ENCODE measurements at regions not wholly inside any gene's neighbourhood (a gene's known extent, or its start where the extent isn't known, plus 50 kb on each side); places are given as distances from the start of the nearest gene placed in this dataset.

- no peak for FAIRE-seq
- no peak for DNase-seq
- Histone ChIP-seq H3K36me3 (no peaks in the 10 kb centered on the region), H3K4me1 (peaks cover 0 to 12% (median 0%) of the 10 kb centered on the region in 3 donors), H3K9me3 (no peaks in the 10 kb centered on the region), H3K4me3 (no peak overlapping the region), H3K27me3 (no peaks in the 10 kb centered on the region), H3K27ac (no peak overlapping the region)
- ATAC-seq: no peak
- intact Hi-C loops (cut with DNase I): no loop called here
- TF ChIP-seq CTCF (IDR thresholded peaks at IDR 0.05): no peak
- WGBS, 2 donors: 96 to 100% methylated on average over 2 of the region's 2 CpGs
These were observed 128.8 kb downstream of the EDN1 start for GRCh38 chr6:12418946-12419345.

- no peak overlapping the region for H3K27ac ChIP-seq
- FAIRE-seq (peak; percentile 56), ATAC-seq (peak in 2 of 4 donors; percentile 73 to 90), DNase-seq (no peak)
- no peaks in the 10 kb centered on the region for H3K36me3 ChIP-seq
- H3K9me3 ChIP-seq: no peaks in the 10 kb centered on the region
- 33 to 57% methylated on average over 3 of the region's 3 CpGs for WGBS, 2 donors
- TF ChIP-seq CTCF (IDR thresholded peaks at IDR 0.05): no peak
- intact Hi-C loops (cut with DNase I): no loop called here
- no peaks in the 10 kb centered on the region for H3K27me3 ChIP-seq
- peaks cover 0 to 12% (median 0%) of the 10 kb centered on the region in 3 donors for H3K4me1 ChIP-seq
- H3K4me3 ChIP-seq: no peak overlapping the region
These were observed 129.6 kb downstream of the EDN1 start for GRCh38 chr6:12419631-12420272.

GRCh38 chr6:12420626-12421025, 130.5 kb downstream of the EDN1 start:
- TF ChIP-seq CTCF (IDR thresholded peaks at IDR 0.05): no peak
- no peak overlapping the region for H3K27ac ChIP-seq
- DNase-seq (no peak), ATAC-seq (no peak), FAIRE-seq (no peak)
- peaks cover 0 to 11% (median 0%) of the 10 kb centered on the region in 3 donors for H3K4me1 ChIP-seq
- H3K4me3 ChIP-seq: no peak overlapping the region
- intact Hi-C loops (cut with DNase I): no loop called here
- H3K27me3 ChIP-seq: no peaks in the 10 kb centered on the region
- no peaks in the 10 kb centered on the region for H3K36me3 ChIP-seq
- WGBS, 2 donors: 86 to 87% methylated on average over 5 of the region's 5 CpGs
- H3K9me3 ChIP-seq: no peaks in the 10 kb centered on the region

GRCh38 chr6:12421596-12421995, 131.4 kb downstream of the EDN1 start:
- WGBS, 2 donors: 84 to 100% methylated on average over 1 of the region's 1 CpG
- Histone ChIP-seq H3K36me3 (no peaks in the 10 kb centered on the region), H3K4me3 (no peak overlapping the region), H3K9me3 (no peaks in the 10 kb centered on the region), H3K4me1 (peaks cover 0 to 6% (median 0%) of the 10 kb centered on the region in 3 donors), H3K27ac (no peak overlapping the region), H3K27me3 (no peaks in the 10 kb centered on the region)
- FAIRE-seq: no peak
- no peak for DNase-seq
- no peak for ATAC-seq
- intact Hi-C loops (cut with DNase I): no loop called here
- TF ChIP-seq CTCF (IDR thresholded peaks at IDR 0.05): no peak

- ATAC-seq: no peak
- 90 to 92% methylated on average over 8 of the region's 8 CpGs for WGBS, 2 donors
These were observed 132.7 kb downstream of the EDN1 start for GRCh38 chr6:12422848-12423247.

More at GRCh38 chr6:12422848-12423247, 132.7 kb downstream of the EDN1 start:
- no peak for TF ChIP-seq CTCF (IDR thresholded peaks at IDR 0.05)
- H3K9me3 ChIP-seq: no peaks in the 10 kb centered on the region
- no peak for DNase-seq
- no peak overlapping the region for H3K27ac ChIP-seq
- intact Hi-C loops (cut with DNase I): no loop called here
- no peaks in the 10 kb centered on the region for H3K36me3 ChIP-seq
- FAIRE-seq: no peak
- no peaks in the 10 kb centered on the region for H3K27me3 ChIP-seq
- peaks cover 0 to 6% (median 0%) of the 10 kb centered on the region in 3 donors for H3K4me1 ChIP-seq
- no peak overlapping the region for H3K4me3 ChIP-seq

All from pancreas (tissue), 10 donors.